ENCODE measurements at regions not wholly inside any gene's neighbourhood (a gene's known extent, or its start where the extent isn't known, plus 50 kb on each side); places are given as distances from the start of the nearest gene placed in this dataset.

GRCh38 chr12:126309278-126309677 is 1244.0 kb downstream of the AACS start:
- no peak overlapping the region for H3K27ac ChIP-seq (replicated peaks)
- TF ChIP-seq SPI1 (IDR thresholded peaks at IDR 0.05; ENCODE audit: borderline replicate concordance, low read depth) (no peak), GABPA (IDR thresholded peaks at IDR 0.05; ENCODE audit: low read depth) (no peak), POLR2AphosphoS5 (IDR thresholded peaks at IDR 0.05; ENCODE audit: low read depth) (no peak), REST (IDR thresholded peaks at IDR 0.05; ENCODE audit: insufficient replicate concordance, low read depth) (no peak), CTCF (IDR thresholded peaks at IDR 0.05; ENCODE audit: insufficient read depth, low read length) (no peak)

GRCh38 chr12:126312457-126312856 is 1247.2 kb downstream of the AACS start:
- no peak for TF ChIP-seq REST (IDR thresholded peaks at IDR 0.05; ENCODE audit: insufficient replicate concordance, low read depth)
- no peak for TF ChIP-seq CTCF (IDR thresholded peaks at IDR 0.05; ENCODE audit: insufficient read depth, low read length)
- no peak for TF ChIP-seq GABPA (IDR thresholded peaks at IDR 0.05; ENCODE audit: low read depth)
- TF ChIP-seq POLR2AphosphoS5 (IDR thresholded peaks at IDR 0.05; ENCODE audit: low read depth), result no peak
- TF ChIP-seq SPI1 (IDR thresholded peaks at IDR 0.05; ENCODE audit: borderline replicate concordance, low read depth), result no peak
- no peak overlapping the region for H3K4me3 ChIP-seq (replicated peaks; ENCODE audit: insufficient read depth, low read length)
- DNase-seq (ENCODE audit: low read depth in 1 of 2, low spot score in 1 of 2), result no peak

More at GRCh38 chr12:126309278-126309677, 1244.0 kb downstream of the AACS start:
- no peak for DNase-seq (ENCODE audit: low read depth in 1 of 2, low spot score in 1 of 2)
- Histone ChIP-seq H3K4me3 (replicated peaks; ENCODE audit: insufficient read depth, low read length) (no peak overlapping the region), H3K27me3 (ENCODE audit: insufficient read depth, poor library complexity, severe bottlenecking) (no peaks in the 10 kb centered on the region)

GRCh38 chr12:126316411-126316810 is 1251.2 kb downstream of the AACS start:
- Histone ChIP-seq H3K27me3 (ENCODE audit: insufficient read depth, poor library complexity, severe bottlenecking) (no peaks in the 10 kb centered on the region), H3K4me3 (replicated peaks; ENCODE audit: insufficient read depth, low read length) (no peak overlapping the region), H3K27ac (replicated peaks) (no peak overlapping the region)
- no peak for DNase-seq (ENCODE audit: low read depth in 1 of 2, low spot score in 1 of 2)
- TF ChIP-seq REST (IDR thresholded peaks at IDR 0.05; ENCODE audit: insufficient replicate concordance, low read depth), result no peak
- TF ChIP-seq POLR2AphosphoS5 (IDR thresholded peaks at IDR 0.05; ENCODE audit: low read depth), result no peak
- no peak for TF ChIP-seq SPI1 (IDR thresholded peaks at IDR 0.05; ENCODE audit: borderline replicate concordance, low read depth)
- no peak for TF ChIP-seq GABPA (IDR thresholded peaks at IDR 0.05; ENCODE audit: low read depth)
- no peak for TF ChIP-seq CTCF (IDR thresholded peaks at IDR 0.05; ENCODE audit: insufficient read depth, low read length)

More at GRCh38 chr12:126312457-126312856, 1247.2 kb downstream of the AACS start:
- no peak overlapping the region for H3K27ac ChIP-seq (replicated peaks)
- no peaks in the 10 kb centered on the region for H3K27me3 ChIP-seq (ENCODE audit: insufficient read depth, poor library complexity, severe bottlenecking)

Measured in HL-60 (cell line).